Stomach (tissue), 8 donors: ENCODE measurements at regions not wholly inside any gene's neighbourhood (a gene's known extent, or its start where the extent isn't known, plus 50 kb on each side); places are given as distances from the start of the nearest gene placed in this dataset.
"Not testable (repeated sequence)": the region's sequence is repeated elsewhere in the genome, so short reads cannot be mapped to it uniquely, and the experiment has no call there.

Experiments used
- DNase-seq, 2 donors: peaks; one replicate each; pipeline versions ENCODE4 v3.0.0 to v3.0.0-alpha.2; 2013 to 2019
- H3K27ac ChIP-seq, 5 donors: fragments of 200-600 bp in 4 of 5; sonication (generic) in 4 of 5; one replicate each; pipeline ENCODE4 v1.5.1; 2013 to 2019; ENCODE audit warnings: mild to moderate bottlenecking in 1 of 5, moderate library complexity in 1 of 5
- H3K27me3 ChIP-seq, 3 donors: fragments of 200-600 bp; sonication (generic); one replicate each; pipeline ENCODE4 v1.5.1; 2017 to 2019; ENCODE audit warnings: mixed run types in 1 of 3
- H3K36me3 ChIP-seq, 4 donors: fragments of 200-600 bp; sonication (generic); 1 replicate in 3 of 4; 2 replicates in 1 of 4; pipeline ENCODE4 v1.5.1; 2016 to 2019
- H3K4me1 ChIP-seq, 4 donors: fragments of 200-600 bp; sonication (generic); one replicate each; pipeline ENCODE4 v1.5.1; 2016 to 2019
- H3K4me3 ChIP-seq, 4 donors: fragments of 200-600 bp; sonication (generic) in 3 of 4; one replicate each; pipeline ENCODE4 v1.5.1; 2016 to 2019; ENCODE audit warnings: mild to moderate bottlenecking in 1 of 4
- H3K9me3 ChIP-seq, 4 donors: fragments of 200-600 bp; sonication (generic); one replicate each; pipeline ENCODE4 v1.5.1; 2016 to 2019
- EP300 ChIP-seq: sonication (generic); formaldehyde crosslinking; IDR thresholded peaks from one replicate; pipeline ENCODE4 v1.6.1; 2017; ENCODE audit warnings: antibody characterized with exemption
- POLR2A ChIP-seq, 4 donors: fragments of 450-650 bp; IDR thresholded peaks; one replicate each; pipeline ENCODE4 v1.6.1; 2016; ENCODE audit warnings: antibody characterized with exemption in 4 of 4, control low read depth in 2 of 4, mild to moderate bottlenecking in 1 of 4, moderate library complexity in 1 of 4
- POLR2AphosphoS5 ChIP-seq, 3 donors: sonication (generic); formaldehyde crosslinking; IDR thresholded peaks; one replicate each; pipeline ENCODE4 v1.6.1; 2016; ENCODE audit warnings: antibody characterized with exemption in 3 of 3
- WGBS, 5 donors: extraction: QIAGEN DNeasy Blood & Tissue Kit in 3 of 5; methylation state at CpG; one replicate each; pipeline versions ENCODE4 v1.1.5 to v1.1.7; 2013 to 2018; 5-methylcytosine and 5-hydroxymethylcytosine counted together
- intact Hi-C: fragments of 100-400 bp; cut with DNase I; formaldehyde crosslinking; loops from one replicate; pipeline ENCODE4 v1.15.1; 2023; ENCODE audit warnings: low total_unique reads
- TF ChIP-seq, protein P1 (sequence below), 7 experiments: fragments of 450-650 bp in 4 of 7; fragments of 200-600 bp in 3 of 7; sonication (generic) in 3 of 7; IDR thresholded peaks; one replicate each; pipeline ENCODE4 v1.5.1; 2016 to 2019; ENCODE audit warnings: antibody characterized with exemption in 7 of 7, control low read depth in 2 of 7, mild to moderate bottlenecking in 1 of 7
- donor health status: healthy with polysubstance abuse.
- donor health status: Bipolar disorder and iron deficiency.
- donor health status: healthy.

DNA sequence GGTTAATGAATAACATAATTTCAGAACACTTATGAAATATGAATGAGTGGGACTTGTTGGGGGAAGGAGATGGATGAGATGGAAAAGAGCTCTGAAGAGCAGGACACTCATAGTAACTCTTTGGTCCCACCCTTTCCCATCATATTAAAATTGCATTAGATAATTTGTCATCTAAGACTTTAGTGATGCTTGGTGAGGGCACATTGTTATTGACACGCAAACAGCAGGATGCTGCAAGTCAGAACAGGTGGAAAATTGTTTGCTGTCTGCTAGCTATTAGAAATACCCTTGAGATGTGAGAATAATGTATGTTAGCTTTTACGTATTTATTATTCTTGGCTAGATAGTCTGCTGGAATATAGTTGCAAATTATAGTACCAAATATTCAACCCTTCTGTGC is 75.7 kb downstream of the TANC2 start:
- H3K4me3 ChIP-seq = no peak overlapping the region
- intact Hi-C loops = no loop called here
- no peak for DNase-seq
- no peaks in the 10 kb centered on the region for H3K27me3 ChIP-seq
- no peak for TF ChIP-seq POLR2A (IDR thresholded peaks at IDR 0.05)
- TF ChIP-seq, protein P1, sequence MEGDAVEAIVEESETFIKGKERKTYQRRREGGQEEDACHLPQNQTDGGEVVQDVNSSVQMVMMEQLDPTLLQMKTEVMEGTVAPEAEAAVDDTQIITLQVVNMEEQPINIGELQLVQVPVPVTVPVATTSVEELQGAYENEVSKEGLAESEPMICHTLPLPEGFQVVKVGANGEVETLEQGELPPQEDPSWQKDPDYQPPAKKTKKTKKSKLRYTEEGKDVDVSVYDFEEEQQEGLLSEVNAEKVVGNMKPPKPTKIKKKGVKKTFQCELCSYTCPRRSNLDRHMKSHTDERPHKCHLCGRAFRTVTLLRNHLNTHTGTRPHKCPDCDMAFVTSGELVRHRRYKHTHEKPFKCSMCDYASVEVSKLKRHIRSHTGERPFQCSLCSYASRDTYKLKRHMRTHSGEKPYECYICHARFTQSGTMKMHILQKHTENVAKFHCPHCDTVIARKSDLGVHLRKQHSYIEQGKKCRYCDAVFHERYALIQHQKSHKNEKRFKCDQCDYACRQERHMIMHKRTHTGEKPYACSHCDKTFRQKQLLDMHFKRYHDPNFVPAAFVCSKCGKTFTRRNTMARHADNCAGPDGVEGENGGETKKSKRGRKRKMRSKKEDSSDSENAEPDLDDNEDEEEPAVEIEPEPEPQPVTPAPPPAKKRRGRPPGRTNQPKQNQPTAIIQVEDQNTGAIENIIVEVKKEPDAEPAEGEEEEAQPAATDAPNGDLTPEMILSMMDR (IDR thresholded peaks at IDR 0.05) = no peak
- TF ChIP-seq EP300 = no peak
- no peak for TF ChIP-seq POLR2AphosphoS5 (IDR thresholded peaks at IDR 0.05)
- no peaks in the 10 kb centered on the region for H3K9me3 ChIP-seq
- H3K36me3 ChIP-seq = no peaks in the 10 kb centered on the region
- no peak overlapping the region for H3K27ac ChIP-seq
- peaks cover 0 to 31% (median 15%) of the 10 kb centered on the region in 4 donors for H3K4me1 ChIP-seq
- 82 to 97% (median 94%) methylated on average over 2 of the region's 2 CpGs for WGBS, 5 donors

DNA sequence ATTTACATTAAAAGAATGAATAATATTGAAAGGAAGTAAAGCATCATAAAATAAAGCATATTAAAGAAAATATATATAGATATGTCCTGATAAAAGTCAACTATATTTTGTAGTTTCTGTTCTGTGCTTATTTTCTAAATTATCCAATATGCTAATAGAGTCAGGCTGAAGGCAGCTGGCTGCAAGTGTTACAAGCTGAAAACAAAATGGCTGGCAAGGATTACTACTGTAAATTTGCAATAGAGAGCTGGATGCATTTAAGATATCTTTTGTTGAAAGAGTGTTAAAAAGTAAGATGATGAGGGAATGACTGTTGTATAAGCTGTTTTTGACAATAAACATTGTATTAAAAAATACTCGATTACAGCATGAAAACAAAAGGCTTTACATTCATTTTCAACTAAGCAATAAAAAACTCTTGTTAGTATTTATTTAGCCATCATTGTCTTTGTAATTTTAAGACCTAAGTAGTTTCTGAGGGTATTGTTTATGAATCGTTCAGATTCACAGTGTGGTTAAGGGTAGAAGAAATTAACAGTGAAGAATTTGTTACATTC is 76.3 kb downstream of the TANC2 start:
- H3K4me1 ChIP-seq = peaks cover 0 to 31% (median 15%) of the 10 kb centered on the region in 4 donors
- no peak for DNase-seq
- 42 to 68% (median 64%) methylated on average over 2 of the region's 2 CpGs for WGBS, 5 donors
- no peaks in the 10 kb centered on the region for H3K36me3 ChIP-seq
- intact Hi-C loops = no loop called here
- no peak overlapping the region for H3K4me3 ChIP-seq
- H3K27me3 ChIP-seq = no peaks in the 10 kb centered on the region
- no peak overlapping the region for H3K27ac ChIP-seq
- TF ChIP-seq POLR2A (IDR thresholded peaks at IDR 0.05) = no peak
- no peak for TF ChIP-seq EP300
- no peak for TF ChIP-seq POLR2AphosphoS5 (IDR thresholded peaks at IDR 0.05)
- TF ChIP-seq, protein P1 (IDR thresholded peaks at IDR 0.05) = no peak
- no peaks in the 10 kb centered on the region for H3K9me3 ChIP-seq

GRCh38 chr17:63057560-63057959 is 91.5 kb downstream of the TANC2 start:
- H3K27ac ChIP-seq, H3K4me3 ChIP-seq, H3K9me3 ChIP-seq, H3K27me3 ChIP-seq, intact Hi-C loops, H3K4me1 ChIP-seq, DNase-seq, H3K36me3 ChIP-seq: not testable (repeated sequence)
- 91 to 100% (median 95%) methylated on average over 2 of the region's 2 CpGs for WGBS, 5 donors

- TF ChIP-seq POLR2A (IDR thresholded peaks at IDR 0.05) (no peak), POLR2AphosphoS5 (IDR thresholded peaks at IDR 0.05) (no peak)
- TF ChIP-seq, protein P1 (IDR thresholded peaks at IDR 0.05) = no peak
- WGBS, 5 donors = 85 to 92% (median 88%) methylated on average over 4 of the region's 4 CpGs
- H3K36me3 ChIP-seq = no peaks in the 10 kb centered on the region
- intact Hi-C loops = no loop called here
- no peak overlapping the region for H3K4me3 ChIP-seq
- H3K27me3 ChIP-seq = no peaks in the 10 kb centered on the region
- no peaks in the 10 kb centered on the region for H3K4me1 ChIP-seq
- no peak for DNase-seq
- no peak overlapping the region for H3K27ac ChIP-seq
- H3K9me3 ChIP-seq = no peaks in the 10 kb centered on the region
These were observed 100.3 kb downstream of the TANC2 start for GRCh38 chr17:63066158-63066813.

- Histone ChIP-seq H3K4me3 (no peak overlapping the region), H3K27me3 (no peaks in the 10 kb centered on the region), H3K4me1 (no peaks in the 10 kb centered on the region), H3K27ac (no peak overlapping the region), H3K9me3 (no peaks in the 10 kb centered on the region), H3K36me3 (no peaks in the 10 kb centered on the region)
- intact Hi-C loops = no loop called here
- WGBS, 5 donors = 75 to 85% (median 80%) methylated on average over 1 of the region's 1 CpG
- DNase-seq = no peak
- no peak for TF ChIP-seq POLR2A (IDR thresholded peaks at IDR 0.05)
- no peak for TF ChIP-seq EP300
- no peak for TF ChIP-seq POLR2AphosphoS5 (IDR thresholded peaks at IDR 0.05)
- TF ChIP-seq, protein P1 (IDR thresholded peaks at IDR 0.05) = no peak
These were observed 103.2 kb downstream of the TANC2 start for GRCh38 chr17:63069245-63069644.
